Suppressor macrophage treated with lipopolysaccharide for 4 hours (primary cell): ENCODE measurements at regions not wholly inside any gene's neighbourhood (a gene's known extent, or its start where the extent isn't known, plus 50 kb on each side); places are given as distances from the start of the nearest gene placed in this dataset.

Source experiments
- DNase-seq: peaks from one replicate; pipeline ENCODE4 v3.0.0-alpha.2; 2020

DNA sequence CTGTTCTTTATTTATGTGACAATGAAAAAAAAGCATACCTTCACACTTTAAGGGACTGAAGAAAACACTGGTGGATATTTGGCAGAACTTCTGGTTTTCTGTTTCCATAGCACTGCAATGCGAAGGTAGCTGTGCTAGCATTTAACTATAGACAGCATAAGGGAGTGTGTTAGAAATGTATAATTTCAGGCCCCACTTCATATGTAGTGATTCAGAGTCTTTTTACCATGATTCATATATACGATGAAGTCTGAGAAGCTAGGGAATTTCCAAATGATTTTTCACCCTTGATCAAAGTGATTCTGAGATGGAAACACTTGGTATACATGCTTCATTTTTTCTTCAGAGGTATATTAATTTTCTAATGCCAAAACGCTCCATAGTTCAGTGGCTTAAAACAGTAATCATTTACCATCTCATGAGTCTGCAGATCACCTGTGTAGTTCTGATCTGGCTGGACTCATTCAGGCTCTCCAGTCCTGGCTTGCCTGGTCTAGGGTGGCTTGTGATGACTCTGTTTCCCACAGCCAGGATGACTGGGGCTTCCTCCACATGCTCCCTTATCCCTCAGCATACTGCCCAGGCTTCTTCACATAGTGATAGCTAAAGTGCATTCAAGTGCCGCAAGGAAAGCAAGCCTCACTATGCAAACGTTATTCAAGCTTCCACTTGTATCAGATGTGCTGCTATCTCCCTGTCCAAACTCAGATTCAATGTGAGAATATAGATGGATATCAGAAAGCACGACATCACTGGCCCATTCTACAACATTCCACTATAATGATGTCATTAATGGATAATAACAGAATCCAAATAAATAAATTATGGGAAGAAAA, 790.1 kb downstream of the TECRL start:
- DNase-seq, result no peak

DNA sequence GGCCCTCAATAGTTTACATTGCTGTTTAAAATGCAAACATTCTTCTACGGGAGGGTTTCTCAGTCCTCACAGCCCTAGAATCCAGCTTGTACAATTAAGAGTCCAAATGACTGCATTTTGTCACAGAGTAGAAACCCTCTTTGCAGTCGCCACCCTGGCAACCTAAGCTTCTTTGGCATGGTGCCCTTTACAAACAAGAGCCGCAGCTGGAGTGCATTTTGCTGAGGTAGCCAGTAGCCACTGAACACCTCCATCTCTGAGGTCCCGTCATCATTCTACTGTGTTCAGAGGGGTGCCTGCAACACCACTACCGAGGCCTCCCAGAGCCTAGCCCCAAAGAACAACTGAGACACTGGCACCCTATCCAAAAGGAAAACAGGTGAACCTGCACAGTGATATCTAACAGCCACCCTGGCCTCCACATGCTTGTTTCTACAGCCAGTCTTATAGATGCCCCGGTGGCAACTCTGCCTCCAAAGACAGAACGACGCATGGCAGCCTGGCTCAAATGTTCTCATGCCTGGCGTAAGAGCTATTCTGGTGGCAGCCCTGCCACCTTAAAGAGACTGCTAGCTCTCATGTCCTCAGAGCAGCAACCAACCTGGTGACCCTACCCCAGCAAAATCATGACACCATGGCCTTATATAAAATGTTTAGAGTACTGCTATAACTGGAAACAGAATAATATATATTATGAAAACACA, 801.9 kb downstream of the TECRL start:
- no peak for DNase-seq

DNA sequence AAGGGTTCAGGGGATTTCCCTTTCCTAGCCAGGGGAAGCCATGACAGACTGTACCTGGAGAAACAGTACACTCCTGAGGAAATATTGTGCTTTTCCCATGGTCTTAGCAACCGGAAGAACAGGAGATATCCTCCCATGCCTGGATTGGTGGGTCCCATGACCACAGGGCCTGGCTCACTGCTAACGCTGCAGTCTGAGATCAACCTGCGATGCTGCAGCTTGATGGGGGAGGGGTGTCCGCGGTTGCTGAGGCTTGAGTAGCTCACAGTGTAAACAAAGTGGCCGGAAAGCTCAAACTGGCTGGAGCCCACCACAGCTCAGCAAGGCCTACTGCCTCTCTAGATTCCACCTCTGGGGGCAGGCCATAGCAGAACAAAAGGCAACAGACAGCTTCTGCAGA, 819.5 kb downstream of the TECRL start:
- DNase-seq, result no peak

- DNase-seq, result no peak
Observed at GRCh38 chr4:63583561-63583960, 825.7 kb downstream of the TECRL start.

- no peak for DNase-seq
Observed at GRCh38 chr4:63583007-63583406, 826.2 kb downstream of the TECRL start.

GRCh38 chr4:63580796-63581475, 828.3 kb downstream of the TECRL start:
- DNase-seq, result peak; percentile 3

GRCh38 chr4:63578383-63578782, 830.9 kb downstream of the TECRL start:
- no peak for DNase-seq

DNA sequence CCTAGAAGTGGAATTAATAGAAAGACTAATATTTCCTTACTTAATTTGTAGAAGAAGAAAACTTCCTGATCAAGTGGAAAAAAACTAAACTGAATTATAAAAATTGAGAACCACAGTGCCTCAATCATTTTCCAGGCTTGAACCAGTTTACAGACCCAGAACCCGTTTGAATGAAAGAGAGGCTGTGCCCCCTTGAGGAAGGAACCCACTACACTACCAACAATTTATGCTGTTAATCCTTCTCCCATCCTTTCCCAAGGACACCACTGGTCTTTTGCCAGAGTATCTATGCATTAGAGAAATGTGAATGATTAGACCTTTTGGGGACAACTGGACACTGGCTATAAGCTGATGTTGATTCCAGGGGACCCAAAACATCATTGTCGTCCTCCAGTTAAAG, 842.6 kb downstream of the TECRL start:
- DNase-seq, result no peak

DNA sequence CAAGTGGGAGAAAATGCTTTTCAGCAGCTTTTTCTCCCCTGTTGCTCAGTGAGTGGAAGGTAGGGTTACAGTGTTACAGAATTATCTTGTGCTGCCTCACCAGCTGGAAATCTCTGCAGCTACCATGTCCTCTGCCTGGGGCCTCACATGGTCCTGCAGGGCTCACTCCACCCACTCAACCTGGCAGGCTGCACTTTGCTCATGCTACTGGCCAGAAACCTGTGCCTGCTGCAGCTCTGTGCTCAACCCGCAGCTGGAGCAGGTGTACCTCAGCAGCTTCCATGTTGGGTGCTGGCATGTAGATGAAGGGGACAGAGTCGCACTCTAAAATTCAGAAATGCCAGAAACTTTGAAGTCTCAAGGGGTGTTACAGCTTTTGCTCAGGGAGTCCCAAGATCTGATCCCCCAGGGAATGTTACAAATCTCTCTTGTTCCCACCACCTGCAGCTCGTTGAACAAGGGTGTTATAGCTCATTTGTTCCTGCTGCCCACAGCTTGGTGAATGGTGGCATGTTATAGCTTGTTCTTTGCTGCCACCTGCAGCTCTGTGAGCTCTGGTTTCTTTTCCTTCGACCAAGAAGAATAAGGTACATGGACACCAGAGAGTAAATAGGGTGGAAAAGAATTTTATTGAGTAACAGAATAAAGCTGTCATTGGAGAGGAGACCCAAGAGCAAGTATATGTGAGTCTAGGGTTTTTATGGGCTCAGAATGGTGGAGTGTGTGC, 845.8 kb downstream of the TECRL start:
- no peak for DNase-seq

DNA sequence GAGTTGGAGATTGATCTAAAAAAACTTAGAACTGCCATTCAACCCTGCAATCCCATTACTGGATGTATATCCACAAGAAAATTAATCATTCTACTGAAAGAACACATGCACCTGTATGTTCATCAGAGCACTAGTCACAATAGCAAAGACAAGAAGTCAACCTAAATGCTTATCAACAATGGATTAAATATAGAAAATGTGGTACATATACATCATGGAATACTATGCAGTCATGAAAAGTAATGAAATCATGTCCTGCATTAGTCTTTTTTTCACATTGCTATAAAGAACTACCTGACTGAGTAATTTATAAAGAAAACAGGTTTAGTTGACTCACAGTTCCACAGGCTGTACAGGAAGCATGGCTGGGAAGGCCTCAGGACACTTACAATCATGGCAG, 850.5 kb downstream of the TECRL start:
- DNase-seq, result no peak

DNA sequence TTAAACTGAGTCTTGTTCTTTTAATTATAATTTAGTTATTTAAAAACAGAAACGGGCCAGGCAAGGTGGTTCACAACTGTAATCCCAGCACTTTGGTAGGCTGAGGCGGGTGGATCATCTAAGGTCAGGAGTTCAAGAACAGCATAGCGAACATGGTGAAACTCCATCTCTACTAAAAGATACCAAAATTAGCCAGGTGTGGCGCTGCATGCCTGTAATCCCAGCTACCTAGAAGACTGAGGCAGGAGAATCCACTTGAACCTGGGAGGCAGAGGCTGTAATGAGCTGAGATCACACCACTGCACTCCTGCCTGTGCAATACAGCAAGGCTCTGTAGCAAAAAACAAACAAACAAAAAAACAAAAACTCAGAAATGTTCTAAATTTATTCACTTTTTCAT, 852.9 kb downstream of the TECRL start:
- no peak for DNase-seq

DNA sequence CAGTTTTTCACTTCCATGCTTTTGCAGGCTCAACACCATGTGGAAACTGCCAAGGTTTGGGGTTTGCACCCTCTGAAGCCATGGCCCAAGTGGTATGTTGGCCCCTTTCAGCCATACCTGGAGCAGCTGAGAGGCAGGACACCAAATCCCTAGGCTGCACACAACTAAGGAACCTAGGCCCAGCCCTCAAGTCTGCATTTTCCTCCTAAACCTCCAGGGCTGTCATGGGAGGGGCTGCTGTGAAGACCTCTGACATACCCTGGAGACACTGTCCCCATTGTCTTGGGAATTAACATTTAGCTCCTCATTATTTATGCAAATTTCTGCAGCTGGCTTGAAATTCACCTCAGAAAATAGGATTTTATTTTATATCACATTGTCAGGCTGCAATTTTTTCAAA, 856.1 kb downstream of the TECRL start:
- DNase-seq, result no peak

- no peak for DNase-seq
Observed at GRCh38 chr4:63541828-63542227, 867.4 kb downstream of the TECRL start.

DNA sequence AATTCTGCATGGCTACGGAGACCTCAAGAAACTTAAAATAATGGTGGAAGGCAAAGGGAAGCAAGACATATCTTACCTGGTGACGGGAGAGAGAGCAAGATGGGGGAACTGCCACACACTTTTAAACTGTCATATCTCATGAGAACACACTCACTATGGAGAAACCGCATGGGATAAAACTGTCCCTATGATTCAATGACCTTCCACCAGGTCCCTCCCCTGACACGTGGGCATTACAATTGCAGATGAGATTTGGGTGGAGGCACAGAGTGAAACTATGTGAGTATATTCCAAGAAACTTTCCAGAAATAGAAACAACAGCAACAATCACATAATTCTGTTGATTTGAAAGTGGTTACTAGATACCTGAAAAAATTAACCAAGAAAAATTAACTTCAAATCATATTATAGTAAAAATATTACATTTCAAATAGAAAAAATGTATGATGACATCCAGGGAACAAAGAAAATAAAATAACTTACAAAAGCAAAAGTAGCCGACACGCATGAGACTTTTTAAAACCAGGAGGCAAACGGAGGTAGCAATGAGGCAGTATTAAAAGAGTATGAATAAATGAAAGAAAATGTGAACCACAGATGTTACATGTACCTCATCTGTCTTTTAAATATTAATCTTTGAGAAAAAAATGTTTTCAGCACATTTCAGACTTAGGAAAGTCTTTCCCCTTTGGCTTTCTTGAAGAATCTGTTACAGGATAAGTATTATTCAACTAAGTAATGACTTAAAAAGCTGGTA, 879.5 kb downstream of the TECRL start:
- DNase-seq, result no peak

GRCh38 chr4:63528256-63528991, 880.8 kb downstream of the TECRL start:
- no peak for DNase-seq

- DNase-seq, result no peak
Observed at GRCh38 chr4:63526251-63526650, 883.0 kb downstream of the TECRL start.

DNA sequence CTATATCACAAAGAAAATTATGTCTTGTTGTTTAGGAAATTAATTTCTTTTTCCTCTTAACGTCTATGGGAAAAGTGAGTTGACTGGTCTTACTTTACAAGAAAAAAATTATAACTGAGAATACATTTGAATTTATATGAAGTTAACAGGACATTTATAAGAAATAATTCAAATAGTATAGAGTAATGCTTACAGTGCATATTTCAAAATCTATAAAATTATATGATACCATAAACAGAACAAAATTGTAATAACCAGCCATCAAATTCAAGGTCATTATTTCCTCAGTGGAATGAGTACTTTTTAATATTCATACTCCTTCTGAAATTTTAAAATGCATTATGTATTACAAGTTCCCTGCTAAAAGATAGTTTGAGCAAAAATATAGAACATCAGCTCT, 884.5 kb downstream of the TECRL start:
- DNase-seq, result no peak

- no peak for DNase-seq
Observed at GRCh38 chr4:63505714-63506460, 903.4 kb downstream of the TECRL start.

DNA sequence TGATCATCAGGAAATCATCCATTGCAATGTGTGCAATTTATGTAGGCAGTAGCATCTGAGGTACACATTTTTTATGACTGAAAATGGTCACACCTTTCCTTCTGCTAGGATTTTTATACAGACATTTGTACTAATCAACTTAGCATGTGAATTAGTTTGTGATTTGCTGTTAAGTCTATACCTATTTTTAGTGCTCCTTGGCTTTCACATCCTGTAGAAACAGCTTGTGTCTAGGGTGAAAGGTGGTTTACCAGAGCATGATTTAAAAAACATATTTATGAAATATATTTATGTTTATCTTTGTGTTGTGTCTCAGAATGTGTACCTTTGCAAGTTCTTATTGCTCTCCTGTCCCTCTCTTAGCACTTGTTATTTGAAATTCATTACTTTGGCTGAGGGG, 916.0 kb downstream of the TECRL start:
- no peak for DNase-seq

DNA sequence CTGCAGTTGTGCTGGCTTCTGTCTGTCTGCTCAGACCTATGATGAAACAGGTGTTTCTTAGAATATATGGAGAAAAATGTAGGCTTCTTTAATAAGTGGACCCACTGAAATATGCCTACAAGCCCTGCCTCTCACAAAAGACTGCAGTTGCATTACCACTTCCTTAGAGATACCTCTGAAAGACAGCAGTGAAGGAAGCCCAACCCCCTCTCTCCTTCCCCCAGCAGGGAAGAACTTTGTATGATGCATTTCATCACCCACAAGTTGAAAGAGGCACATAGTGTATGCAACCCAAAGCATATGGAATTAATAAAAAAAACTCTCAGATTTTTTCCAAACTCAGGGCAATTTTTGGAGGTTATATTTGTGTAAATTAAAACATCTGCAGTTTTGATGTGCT, 916.7 kb downstream of the TECRL start:
- DNase-seq, result no peak

- DNase-seq, result no peak
Observed at GRCh38 chr4:63464393-63464792, 944.9 kb downstream of the TECRL start.
